Left kidney (tissue), 1 donor: ENCODE measurements at regions not wholly inside any gene's neighbourhood (a gene's known extent, or its start where the extent isn't known, plus 50 kb on each side); places are given as distances from the start of the nearest gene placed in this dataset.
"Not testable (repeated sequence)": the region's sequence is repeated elsewhere in the genome, so short reads cannot be mapped to it uniquely, and the experiment has no call there.

Experiments
- DNase-seq: peaks from one replicate; pipeline ENCODE4 v3.0.0-alpha.2; 2013

GRCh38 chr14:30160608-30161007, 233.0 kb upstream of the PRKD1 start:
- no peak for DNase-seq

GRCh38 chr14:30162066-30162465, 234.4 kb upstream of the PRKD1 start:
- DNase-seq: no peak

- DNase-seq: no peak
Measured at GRCh38 chr14:30165255-30165654, 237.6 kb upstream of the PRKD1 start.

GRCh38 chr14:30177781-30178180, 250.1 kb upstream of the PRKD1 start:
- DNase-seq: no peak

DNA sequence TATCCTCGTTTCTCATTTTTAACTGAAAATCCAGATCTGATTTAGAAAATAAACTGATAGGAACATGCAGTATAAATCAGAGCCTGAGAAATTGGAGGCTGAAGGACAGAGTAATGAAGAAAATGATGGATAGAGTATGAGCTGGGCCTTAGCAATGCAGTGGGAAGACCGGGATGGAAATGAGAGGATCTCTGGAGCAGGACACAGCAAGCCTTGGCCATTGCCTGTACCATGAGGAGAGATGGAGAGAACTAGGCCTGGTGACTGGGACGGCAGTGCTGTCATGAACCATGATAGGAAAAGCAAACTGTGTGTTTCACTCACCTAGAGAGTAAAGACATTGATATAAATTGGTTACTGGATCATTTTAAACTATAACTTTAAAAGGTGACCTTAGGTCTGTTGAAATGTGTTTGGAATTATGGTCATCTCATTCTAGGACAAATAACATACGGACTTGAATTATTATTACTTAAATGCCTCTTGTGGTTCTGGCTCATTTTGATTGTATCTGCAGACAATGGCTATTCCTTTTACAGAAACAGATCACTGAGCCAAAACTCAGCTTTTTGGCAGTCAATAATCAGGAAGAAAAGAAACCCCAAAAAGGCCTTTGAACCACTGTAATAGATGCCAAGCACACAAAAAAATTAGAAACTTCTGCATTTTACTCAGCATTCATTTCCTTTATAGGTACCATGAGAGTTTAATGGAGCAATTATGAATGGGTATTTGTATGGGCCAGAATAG, 251.9 kb upstream of the PRKD1 start:
- no peak for DNase-seq

- no peak for DNase-seq
Measured at GRCh38 chr14:30180219-30180618, 252.6 kb upstream of the PRKD1 start.

DNA sequence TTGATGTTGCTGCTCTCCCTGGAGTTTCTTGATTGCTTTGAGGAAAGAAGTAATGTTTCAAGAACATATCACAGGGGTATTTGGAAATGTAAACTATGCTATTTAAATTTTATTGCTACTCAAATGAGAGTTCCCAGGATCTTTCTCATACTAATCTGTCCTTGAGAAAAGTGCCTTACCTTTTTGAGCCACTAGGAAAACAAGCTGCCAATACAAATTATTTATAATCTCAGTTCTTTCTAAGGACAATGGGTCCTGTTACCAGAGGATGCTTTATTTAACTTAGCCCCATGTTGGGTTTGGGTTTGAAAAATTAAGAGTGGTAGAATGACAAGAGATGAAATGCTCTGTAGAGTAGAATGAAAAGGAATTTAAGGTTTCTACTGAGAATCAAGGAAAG, 258.2 kb upstream of the PRKD1 start:
- no peak for DNase-seq

DNA sequence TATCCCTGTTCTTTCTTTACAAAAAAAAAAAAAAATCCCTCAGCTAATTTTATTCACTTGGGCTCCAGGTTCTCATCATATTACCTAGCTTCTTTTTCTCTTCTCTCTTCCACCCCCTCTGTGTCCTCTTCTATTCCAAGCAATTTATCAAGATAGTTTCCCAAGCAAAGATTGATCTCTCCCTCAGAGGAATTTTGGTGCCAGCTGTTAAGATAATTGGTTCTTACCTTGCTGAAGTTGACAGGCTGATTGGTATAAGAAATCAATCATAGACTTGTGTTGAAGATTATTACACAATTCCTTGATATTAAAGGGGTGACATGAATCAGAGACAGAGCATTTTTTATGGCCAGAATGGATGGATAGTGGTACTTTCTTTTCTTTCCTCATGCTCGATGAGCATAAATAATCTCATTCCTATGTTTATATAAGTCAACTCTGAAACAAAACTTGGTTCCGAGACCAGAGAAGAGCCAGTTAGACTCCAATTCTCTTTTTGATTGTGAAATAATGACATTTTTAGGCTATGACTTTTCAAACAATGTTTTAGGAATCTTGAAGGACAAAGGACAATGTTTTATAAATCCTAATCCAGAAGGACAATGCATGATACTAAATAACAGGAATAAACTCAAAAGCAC, 264.1 kb upstream of the PRKD1 start:
- no peak for DNase-seq

GRCh38 chr14:30193101-30193500, 265.5 kb upstream of the PRKD1 start:
- no peak for DNase-seq

DNA sequence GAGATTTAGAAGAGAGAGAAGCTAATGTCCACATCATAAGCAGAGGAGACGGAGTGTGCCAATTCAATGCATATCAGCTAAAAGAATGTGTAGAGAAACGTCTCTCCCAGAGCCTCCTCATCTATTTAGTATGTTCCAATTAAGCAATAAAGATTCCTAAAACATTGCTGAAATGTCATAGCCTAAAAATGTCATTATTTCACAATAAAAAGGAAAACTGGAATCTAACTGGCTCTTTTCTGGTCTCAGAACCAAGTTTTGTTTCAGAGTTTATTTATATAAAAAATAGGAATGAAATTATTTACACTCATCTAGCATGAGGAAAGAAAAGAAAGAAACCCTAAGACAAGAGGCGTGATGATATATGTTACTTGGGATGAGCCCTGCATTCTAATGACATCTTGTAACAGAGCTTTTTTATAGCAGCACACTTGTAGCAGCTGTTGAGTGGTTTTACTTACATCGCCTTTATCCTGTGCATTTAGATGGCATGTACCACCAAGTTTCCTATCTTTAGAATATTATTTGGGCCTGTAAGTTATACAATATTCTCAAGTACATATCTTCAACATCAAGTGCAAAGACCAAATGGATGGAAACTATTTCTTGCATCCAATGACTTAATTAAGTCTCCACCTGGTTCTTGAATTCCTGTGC, 266.3 kb upstream of the PRKD1 start:
- no peak for DNase-seq

GRCh38 chr14:30194741-30195148, 267.1 kb upstream of the PRKD1 start:
- no peak for DNase-seq

DNA sequence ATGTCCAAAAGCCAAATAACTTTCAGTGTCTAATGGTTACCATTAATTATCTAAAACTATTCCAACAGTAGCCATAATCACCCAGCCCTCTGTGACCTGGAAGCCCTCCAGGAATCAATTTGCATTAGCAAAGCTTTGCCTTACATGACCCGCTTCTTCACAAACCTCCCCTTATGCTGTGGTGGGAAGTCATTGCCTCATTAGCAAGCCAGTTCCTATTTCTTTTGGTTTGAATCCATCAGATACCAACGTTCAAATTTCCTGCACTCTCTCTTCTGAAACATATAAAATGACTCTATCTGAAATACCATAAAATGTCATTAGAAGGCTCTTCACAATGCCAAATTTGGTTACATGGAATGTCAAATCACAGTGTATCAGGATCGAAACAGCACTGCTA, 268.3 kb upstream of the PRKD1 start:
- no peak for DNase-seq

GRCh38 chr14:30196861-30197260, 269.2 kb upstream of the PRKD1 start:
- no peak for DNase-seq

DNA sequence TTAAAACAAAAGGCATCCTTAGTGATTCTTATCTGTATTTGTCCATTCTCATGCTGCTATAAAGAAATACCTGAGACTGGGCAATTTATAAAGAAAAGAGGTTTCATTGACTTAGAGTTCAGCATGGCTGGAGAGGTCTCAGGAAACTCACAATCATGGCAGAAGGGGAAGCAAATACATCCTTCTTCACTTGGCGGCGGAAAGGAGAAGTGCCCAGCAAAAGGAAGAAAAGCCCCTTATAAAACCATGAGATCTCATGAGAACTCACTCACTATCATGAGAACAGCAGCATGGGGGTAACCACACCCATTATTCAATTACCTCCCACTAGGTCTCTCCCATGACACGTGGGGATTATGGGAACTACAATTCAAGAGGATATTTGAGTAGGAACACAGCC, 271.1 kb upstream of the PRKD1 start:
- not testable (repeated sequence) for DNase-seq

GRCh38 chr14:30204431-30204980, 276.9 kb upstream of the PRKD1 start:
- DNase-seq: no peak

GRCh38 chr14:30209136-30209535, 281.5 kb upstream of the PRKD1 start:
- no peak for DNase-seq

DNA sequence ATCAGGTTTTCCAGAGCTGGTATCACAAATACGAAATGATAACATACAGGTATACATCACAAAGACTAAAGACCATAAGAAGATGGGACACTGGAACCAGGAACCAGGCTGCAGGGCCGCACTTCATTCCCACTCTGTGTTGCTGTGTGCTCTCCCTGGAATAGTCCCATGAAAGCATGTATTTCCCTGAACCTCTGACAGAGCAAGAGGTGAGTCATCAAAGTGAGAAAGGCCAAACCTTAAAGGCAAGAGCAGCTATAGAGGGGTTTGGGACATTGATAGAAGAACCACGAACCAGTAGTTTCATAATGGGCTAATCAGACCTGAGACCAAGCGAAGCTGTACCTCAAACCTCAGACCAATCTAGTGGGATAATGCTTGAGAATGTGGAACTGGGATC, 283.0 kb upstream of the PRKD1 start:
- DNase-seq: no peak

- no peak for DNase-seq
Measured at GRCh38 chr14:30211326-30211725, 283.7 kb upstream of the PRKD1 start.

GRCh38 chr14:30214014-30214413, 286.4 kb upstream of the PRKD1 start:
- DNase-seq: no peak

- DNase-seq: peak; percentile 39
Measured at GRCh38 chr14:30214461-30215090, 286.9 kb upstream of the PRKD1 start.

- no peak for DNase-seq
Measured at GRCh38 chr14:30218907-30219306, 291.3 kb upstream of the PRKD1 start.

DNA sequence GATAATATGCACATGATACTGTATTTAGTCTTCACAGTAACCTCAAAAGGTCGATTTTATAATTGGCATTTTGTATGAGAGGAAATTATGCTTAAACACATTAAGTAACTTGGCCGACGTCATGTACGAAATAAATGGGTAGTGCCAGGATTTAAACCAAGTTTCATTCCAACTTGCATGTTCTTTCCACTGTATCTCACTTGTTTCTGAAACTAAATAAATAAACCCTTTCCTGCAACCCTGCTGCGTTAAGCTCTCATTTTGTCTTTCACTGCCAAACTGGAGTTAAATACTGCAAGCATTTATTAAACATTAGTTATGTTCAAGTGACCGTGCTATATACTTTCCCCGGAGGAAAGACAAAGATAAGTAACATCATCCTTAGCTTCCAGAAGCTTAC, 293.9 kb upstream of the PRKD1 start:
- no peak for DNase-seq

DNA sequence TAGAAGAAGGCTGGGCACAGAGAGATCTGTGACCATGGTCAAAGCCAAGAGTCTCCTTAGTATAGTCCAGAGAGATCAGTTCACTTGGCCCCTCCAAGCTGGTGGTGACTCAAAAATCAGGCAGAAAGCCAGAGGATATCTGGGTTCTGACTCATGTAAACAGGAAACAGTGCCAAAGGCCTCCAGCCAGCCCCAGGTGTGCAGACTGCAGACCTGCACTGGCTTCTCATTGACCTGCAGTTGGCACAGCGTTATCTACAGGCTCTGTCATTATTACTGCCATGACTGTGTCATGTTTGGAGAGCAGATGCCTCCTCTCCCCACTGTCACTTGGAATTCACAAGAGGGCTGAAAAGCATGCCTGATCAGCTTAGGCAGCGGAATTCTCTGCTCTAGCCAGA, 295.7 kb upstream of the PRKD1 start:
- no peak for DNase-seq
